DMS153 (cell line): ENCODE measurements at regions not wholly inside any gene's neighbourhood (a gene's known extent, or its start where the extent isn't known, plus 50 kb on each side); places are given as distances from the start of the nearest gene placed in this dataset.
"Not testable (repeated sequence)": the region's sequence is repeated elsewhere in the genome, so short reads cannot be mapped to it uniquely, and the experiment has no call there.

Source experiments
- DNase-seq: peaks from one replicate; lab custom pipeline; 2025; lab: John Stamatoyannopoulos, UW

- DNase-seq, result no peak
Observed at GRCh38 chr6:139710556-139710955, 336.1 kb upstream of the CITED2 start.

GRCh38 chr6:139708337-139709199, 334.1 kb upstream of the CITED2 start:
- DNase-seq, result no peak

GRCh38 chr6:139706912-139707311, 332.5 kb upstream of the CITED2 start:
- DNase-seq, result no peak

GRCh38 chr6:139705284-139705683, 330.8 kb upstream of the CITED2 start:
- DNase-seq, result no peak

GRCh38 chr6:139703780-139704179, 329.3 kb upstream of the CITED2 start:
- DNase-seq, result no peak

GRCh38 chr6:139702706-139703105, 328.3 kb upstream of the CITED2 start:
- no peak for DNase-seq

GRCh38 chr6:139701695-139702094, 327.2 kb upstream of the CITED2 start:
- DNase-seq, result no peak

- no peak for DNase-seq
Observed at GRCh38 chr6:139701003-139701402, 326.6 kb upstream of the CITED2 start.

GRCh38 chr6:139699911-139700310, 325.5 kb upstream of the CITED2 start:
- DNase-seq, result no peak

- no peak for DNase-seq
Observed at GRCh38 chr6:139699335-139699734, 324.9 kb upstream of the CITED2 start.

- no peak for DNase-seq
Observed at GRCh38 chr6:139698526-139699176, 324.2 kb upstream of the CITED2 start.

- not testable (repeated sequence) for DNase-seq
Observed at GRCh38 chr6:139697856-139698255, 323.4 kb upstream of the CITED2 start.

GRCh38 chr6:139696991-139697390, 322.5 kb upstream of the CITED2 start:
- DNase-seq, result not testable (repeated sequence)

GRCh38 chr6:139695361-139695760, 320.9 kb upstream of the CITED2 start:
- DNase-seq, result no peak

GRCh38 chr6:139693735-139694134, 319.3 kb upstream of the CITED2 start:
- DNase-seq, result no peak

- DNase-seq, result no peak
Observed at GRCh38 chr6:139690007-139690406, 315.6 kb upstream of the CITED2 start.

- DNase-seq, result no peak
Observed at GRCh38 chr6:139687055-139687454, 312.6 kb upstream of the CITED2 start.

GRCh38 chr6:139686308-139686707, 311.9 kb upstream of the CITED2 start:
- DNase-seq, result no peak

- DNase-seq, result no peak
Observed at GRCh38 chr6:139685009-139685408, 310.6 kb upstream of the CITED2 start.

- DNase-seq, result no peak
Observed at GRCh38 chr6:139680819-139681218, 306.4 kb upstream of the CITED2 start.

- DNase-seq, result no peak
Observed at GRCh38 chr6:139679516-139680179, 305.2 kb upstream of the CITED2 start.

- DNase-seq, result no peak
Observed at GRCh38 chr6:139676718-139677117, 302.3 kb upstream of the CITED2 start.

GRCh38 chr6:139666284-139666683, 291.8 kb upstream of the CITED2 start:
- no peak for DNase-seq
